Activated naive CD4-positive, alpha-beta T cell treated with anti-CD3 and anti-CD28 coated beads, Interleukin-2, amount 50 U/mL, for 72 hours (primary cell): ENCODE measurements at regions not wholly inside any gene's neighbourhood (a gene's known extent, or its start where the extent isn't known, plus 50 kb on each side); places are given as distances from the start of the nearest gene placed in this dataset.
"Not testable (repeated sequence)": the region's sequence is repeated elsewhere in the genome, so short reads cannot be mapped to it uniquely, and the experiment has no call there.

Experiments used
- ATAC-seq, 2 donors: fragments of 150-1000 bp; cut with Tn5 transposase; 2 replicates each; pipeline ENCODE4 v1.10.0; 2021; ENCODE audit warnings: mild to moderate bottlenecking in 2 of 2, moderate library complexity in 2 of 2
- DNase-seq, 2 donors: peaks; one replicate each; pipeline ENCODE4 v3.0.0; 2021 to 2022; ENCODE audit warnings: low spot score in 2 of 2
- H3K27ac Mint-ChIP-seq, 2 donors: one replicate each; pipeline ENCODE4 v1.8.0; 2022; ENCODE audit warnings: mild to moderate bottlenecking in 2 of 2, mixed read lengths in 2 of 2
- H3K36me3 Mint-ChIP-seq, 2 donors: one replicate each; pipeline ENCODE4 v1.8.0; 2022; ENCODE audit warnings: mixed read lengths in 2 of 2
- H3K9me3 Mint-ChIP-seq, 2 donors: one replicate each; pipeline ENCODE4 v1.8.0; 2022; ENCODE audit warnings: mixed read lengths in 2 of 2

DNA sequence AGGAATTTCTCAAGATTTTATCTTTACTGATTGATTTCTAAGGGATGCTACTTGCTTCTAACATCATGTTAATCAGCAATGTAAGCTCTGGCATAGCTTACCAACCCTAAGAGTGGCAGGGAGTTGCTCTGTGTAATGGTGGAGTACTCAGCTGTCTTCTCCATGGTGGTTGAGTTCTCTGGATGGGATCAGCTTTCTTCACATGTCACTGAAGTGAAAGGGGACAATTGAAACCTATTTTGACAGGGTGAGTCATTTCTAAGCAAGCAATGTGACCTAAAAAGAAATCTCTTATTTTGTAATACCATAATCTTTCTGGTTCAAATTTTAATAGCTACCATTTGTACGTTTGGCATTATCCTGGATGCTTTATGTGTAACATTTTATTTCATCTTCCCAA, 430.4 kb downstream of the GJA1 start:
- peaks cover 0 to 5% of the 10 kb centered on the region in 2 donors for H3K36me3 Mint-ChIP-seq
- no peak overlapping the region for H3K27ac Mint-ChIP-seq
- ATAC-seq (no peak), DNase-seq (no peak)
- peaks cover 6 to 10% of the 10 kb centered on the region in 2 donors for H3K9me3 Mint-ChIP-seq

DNA sequence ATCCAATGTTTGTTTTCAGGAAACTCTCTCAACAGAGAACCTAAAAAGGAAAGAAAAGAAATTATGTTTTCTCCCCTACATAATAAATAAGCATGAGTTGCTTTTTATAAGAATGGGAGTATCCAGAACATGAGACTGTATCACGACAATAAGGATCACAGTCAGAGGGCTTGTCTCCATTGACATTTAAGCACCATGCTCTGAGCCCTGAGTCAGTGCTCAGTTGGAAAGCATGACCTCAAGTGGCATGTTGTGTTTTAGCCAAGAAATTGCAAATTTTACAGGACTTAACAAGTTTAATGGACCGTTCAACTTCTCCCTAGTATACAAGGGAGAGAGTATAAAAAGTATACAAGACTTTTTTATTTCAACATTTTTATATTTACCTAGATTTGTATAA, 431.6 kb downstream of the GJA1 start:
- Mint-ChIP-seq H3K36me3 (peaks cover 0 to under 1% of the 10 kb centered on the region in 2 donors), H3K9me3 (peaks cover 5 to 10% of the 10 kb centered on the region in 2 donors), H3K27ac (no peak overlapping the region)
- DNase-seq: no peak
- ATAC-seq: no peak

DNA sequence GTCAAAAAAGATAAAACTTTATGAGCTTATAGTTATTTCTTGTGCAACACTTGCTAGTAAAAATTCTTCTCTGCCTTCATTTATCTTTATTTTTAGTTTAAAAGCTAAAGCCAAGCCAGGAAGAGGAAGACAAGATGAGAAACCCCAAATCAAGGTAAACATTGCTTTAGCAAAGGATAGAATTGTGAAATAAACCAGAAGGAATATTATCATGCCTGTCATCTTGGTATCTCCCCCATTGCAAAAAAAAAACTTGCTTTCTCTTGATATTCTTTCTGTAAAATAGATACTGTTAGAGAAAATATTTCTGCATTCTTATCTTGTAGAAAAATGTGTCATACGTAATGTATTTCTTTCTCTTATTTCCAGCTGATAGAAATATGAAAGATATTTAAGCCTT, 432.8 kb downstream of the GJA1 start:
- Mint-ChIP-seq H3K27ac (no peak overlapping the region), H3K36me3 (no peaks in the 10 kb centered on the region), H3K9me3 (peaks cover 5 to 10% of the 10 kb centered on the region in 2 donors)
- ATAC-seq (no peak), DNase-seq (no peak)

DNA sequence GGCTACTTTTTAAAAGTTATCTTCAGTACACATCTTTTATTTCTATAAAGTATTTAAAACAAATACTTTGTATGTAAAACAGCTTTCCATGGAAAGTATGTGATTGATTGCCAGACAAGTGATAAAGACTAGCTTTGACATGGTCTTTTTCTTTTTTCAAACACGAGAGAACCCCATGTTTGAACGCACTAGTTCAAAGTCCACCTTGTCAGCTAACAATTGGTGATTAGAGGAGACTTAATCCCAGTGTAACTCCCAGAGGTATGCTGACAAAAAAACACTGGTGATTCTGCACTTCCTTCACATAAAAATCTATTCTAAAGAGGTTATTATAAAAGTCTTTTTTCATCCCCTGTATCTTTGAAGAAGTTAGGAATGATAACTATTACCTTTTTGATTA, 438.1 kb downstream of the GJA1 start:
- Mint-ChIP-seq H3K9me3 (peaks cover 5 to 10% of the 10 kb centered on the region in 2 donors), H3K36me3 (no peaks in the 10 kb centered on the region), H3K27ac (no peak overlapping the region)
- DNase-seq (no peak), ATAC-seq (no peak)

DNA sequence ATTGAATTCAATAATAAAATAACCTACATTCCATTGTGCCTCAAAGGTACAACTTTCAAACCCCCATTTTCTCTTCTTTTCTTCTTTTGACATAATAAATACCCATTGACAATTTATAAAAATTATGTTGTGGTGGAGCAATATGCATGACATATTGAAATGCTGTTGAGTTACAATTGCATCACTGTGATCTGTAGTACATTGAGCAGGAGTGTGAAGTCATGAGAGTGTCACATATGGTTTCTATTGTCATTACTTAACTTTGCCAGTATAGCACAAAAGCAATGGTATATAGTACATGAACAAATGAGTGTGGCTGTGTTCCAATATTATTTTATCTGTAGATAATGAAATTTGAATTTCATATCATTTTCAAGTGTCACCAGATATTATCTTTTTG, 441.3 kb downstream of the GJA1 start:
- DNase-seq: no peak
- Mint-ChIP-seq H3K9me3 (no peaks in the 10 kb centered on the region), H3K36me3 (no peaks in the 10 kb centered on the region), H3K27ac (no peak overlapping the region)
- no peak for ATAC-seq

DNA sequence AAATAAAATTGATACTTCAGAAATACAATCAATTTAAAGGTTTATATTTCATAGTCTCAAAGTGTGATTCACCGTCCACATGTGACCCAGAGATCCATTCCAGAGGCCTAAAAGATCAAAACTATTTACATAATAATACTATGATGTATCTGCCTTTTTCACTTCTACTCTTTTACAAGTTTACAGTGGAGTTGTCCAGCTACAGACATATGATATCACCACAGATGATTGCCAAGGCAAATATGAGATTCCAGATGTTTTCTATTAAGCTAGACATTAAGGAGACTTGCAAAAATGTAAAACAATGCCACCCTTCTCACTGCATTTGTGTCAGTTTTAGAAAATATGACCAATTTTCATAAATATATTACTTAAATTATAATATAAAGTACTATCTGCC, 443.7 kb downstream of the GJA1 start:
- H3K36me3 Mint-ChIP-seq: no peaks in the 10 kb centered on the region
- DNase-seq (no peak), ATAC-seq (no peak)
- H3K27ac Mint-ChIP-seq: no peak overlapping the region
- H3K9me3 Mint-ChIP-seq: no peaks in the 10 kb centered on the region

DNA sequence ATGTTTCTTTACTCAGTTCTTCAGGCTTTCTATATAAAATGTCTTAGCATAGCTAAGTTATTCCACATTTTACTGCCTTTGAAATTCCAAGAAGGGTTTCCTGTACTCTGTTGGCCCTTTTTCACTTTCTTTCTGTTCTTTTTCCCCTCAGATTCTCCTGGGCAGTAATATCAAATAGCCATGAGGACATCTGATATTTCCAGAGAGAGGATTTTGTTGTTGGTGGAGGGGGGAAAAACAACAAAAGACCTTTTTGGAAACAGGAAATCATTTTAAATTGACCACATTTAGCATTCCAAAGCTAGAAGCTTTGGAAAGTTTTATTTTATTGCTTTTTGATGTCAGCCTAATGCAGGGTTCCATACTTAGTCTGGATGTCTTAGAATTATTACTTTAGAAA, 445.4 kb downstream of the GJA1 start:
- H3K36me3 Mint-ChIP-seq: no peaks in the 10 kb centered on the region
- H3K27ac Mint-ChIP-seq: no peak overlapping the region
- DNase-seq (no peak), ATAC-seq (no peak)
- H3K9me3 Mint-ChIP-seq: no peaks in the 10 kb centered on the region

DNA sequence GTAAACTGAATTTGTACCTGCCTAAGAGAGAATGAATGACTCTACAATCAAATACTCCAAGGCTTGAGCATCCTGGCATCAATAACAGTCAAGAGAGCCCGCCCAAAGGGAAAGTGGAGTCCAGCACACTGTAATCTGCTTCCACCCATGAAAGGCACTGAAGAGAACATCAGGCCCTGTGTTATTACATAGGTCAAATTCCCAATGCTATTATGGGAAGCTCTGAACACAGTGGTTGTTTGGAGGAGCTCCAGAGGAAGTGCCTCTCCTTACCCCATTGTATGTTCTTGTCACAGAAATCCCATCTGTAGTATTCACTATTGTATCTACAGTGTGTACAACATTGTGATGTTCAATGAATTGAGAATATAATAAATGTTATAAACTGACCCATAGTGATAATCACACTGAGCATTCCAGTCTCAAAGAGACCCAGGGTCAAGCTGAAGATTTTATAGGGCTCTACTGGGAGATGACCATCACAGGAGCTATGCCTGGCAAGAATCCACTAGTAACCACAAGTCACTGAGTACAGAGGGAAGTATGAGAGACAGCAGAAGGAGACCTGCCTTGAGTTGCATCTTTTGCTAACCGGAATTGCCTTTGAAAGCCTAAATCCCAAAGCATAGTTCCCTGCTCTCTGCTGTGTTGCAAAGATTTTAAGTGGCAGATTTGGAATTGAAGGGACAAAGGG, 446.7 kb downstream of the GJA1 start:
- no peak for DNase-seq
- no peaks in the 10 kb centered on the region for H3K36me3 Mint-ChIP-seq
- H3K27ac Mint-ChIP-seq: no peak overlapping the region
- H3K9me3 Mint-ChIP-seq: no peaks in the 10 kb centered on the region
- no peak for ATAC-seq

DNA sequence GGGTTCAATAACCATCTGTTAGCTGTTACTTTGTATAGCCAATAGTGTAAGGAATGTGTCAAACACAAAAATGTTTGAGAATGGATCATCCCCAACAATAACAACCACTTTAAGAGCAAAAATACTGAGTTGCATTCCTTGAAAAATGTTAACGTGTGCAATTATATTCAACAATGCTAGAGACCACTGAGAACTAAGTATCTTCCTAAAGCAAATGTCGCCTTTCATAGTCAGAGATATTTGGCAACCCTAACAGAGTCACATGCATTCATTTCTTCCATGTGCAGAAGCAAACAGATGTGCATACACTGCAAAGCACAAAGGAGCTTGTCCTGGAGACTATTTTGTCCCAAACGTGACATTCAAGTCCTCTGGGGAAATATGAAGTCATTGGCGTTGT, 448.6 kb downstream of the GJA1 start:
- Mint-ChIP-seq H3K9me3 (no peaks in the 10 kb centered on the region), H3K27ac (no peak overlapping the region), H3K36me3 (no peaks in the 10 kb centered on the region)
- DNase-seq: no peak
- no peak for ATAC-seq

DNA sequence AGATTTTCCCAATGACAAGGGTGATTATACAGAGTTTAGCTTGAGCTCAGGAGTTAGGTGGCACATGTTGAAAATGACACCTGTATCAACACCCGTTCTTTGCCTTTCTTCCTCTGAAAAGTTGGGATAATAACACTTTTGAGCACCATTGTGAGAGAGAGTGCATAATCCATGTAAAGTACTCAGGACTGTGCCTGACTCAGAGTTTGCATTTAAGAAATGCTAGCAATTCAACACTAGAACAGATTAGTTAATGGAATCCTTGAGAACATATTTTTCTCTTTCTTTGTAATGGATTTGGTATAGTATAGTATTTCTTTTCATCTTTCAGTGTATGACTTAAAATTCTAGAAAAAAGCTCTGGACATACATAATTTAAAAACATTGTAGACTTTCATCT, 449.2 kb downstream of the GJA1 start:
- ATAC-seq: no peak
- no peak overlapping the region for H3K27ac Mint-ChIP-seq
- no peaks in the 10 kb centered on the region for H3K9me3 Mint-ChIP-seq
- no peak for DNase-seq
- H3K36me3 Mint-ChIP-seq: no peaks in the 10 kb centered on the region

DNA sequence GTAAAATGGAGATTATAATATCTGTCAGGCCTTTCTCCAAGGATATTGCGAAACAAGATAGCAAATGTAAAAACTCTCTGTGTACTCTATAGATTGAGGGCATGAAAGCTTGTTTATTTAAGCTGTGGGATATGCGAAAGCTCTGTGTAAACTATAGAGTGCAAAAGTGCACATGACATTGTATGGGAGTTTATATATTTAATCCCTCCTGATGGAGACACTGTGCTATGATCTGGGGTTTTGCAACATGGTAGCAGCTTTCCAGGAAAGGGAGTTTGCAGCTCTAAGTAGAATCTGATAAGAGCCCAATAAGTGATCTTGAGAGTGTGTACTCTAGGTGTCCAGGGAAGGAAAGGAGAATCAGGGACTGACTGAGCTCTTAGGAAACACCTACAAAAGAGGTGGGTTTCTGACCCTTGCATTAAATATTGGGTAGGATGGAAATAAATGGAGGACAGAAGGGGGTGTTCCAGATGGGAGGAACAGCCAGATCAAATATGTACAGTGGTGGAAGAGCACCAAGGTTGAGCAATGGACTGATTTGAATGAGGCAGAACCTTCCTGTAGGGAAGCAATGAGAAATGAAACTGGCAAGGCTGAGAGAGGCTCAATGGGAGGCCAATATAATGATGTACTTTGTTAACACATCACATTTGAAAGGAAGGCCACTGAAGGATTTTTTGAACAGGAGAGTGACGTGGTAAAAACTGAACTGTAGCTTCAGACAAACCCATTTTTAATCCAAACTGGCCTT, 450.1 kb downstream of the GJA1 start:
- H3K27ac Mint-ChIP-seq: peak overlapping the region in 1 of 2 donors; percentile 15

DNA sequence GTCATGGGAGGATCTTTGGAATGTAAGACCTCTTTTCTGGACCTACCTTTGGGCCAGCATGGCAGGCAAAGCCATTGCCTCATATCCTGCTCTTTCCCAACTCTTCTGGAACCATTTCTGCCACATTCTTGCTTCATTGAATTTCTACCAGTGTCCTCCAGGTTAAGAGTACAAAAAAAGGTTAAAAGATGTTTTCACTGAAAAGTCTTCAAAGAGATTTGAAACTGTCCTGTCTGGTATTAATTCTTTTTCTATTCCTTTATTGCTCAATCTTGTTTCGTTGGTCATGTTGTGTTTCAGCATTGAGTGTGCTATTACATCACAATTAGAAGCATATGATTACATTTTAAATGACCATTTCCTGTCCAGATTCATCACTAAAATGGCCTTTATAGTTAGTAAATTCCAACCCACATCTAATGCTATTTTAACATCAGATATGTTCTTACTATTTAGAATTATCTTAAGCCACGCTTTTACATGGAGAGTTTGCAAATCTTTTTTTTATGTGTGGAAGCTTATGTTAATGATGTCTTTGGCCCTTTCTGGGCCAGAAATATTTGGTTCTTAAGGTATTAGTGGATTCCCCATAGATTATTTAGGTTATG, 450.9 kb downstream of the GJA1 start:
- DNase-seq: no peak
- Mint-ChIP-seq H3K9me3 (no peaks in the 10 kb centered on the region), H3K27ac (no peak overlapping the region), H3K36me3 (no peaks in the 10 kb centered on the region)
- no peak for ATAC-seq

More for the DNA sequence above, 450.1 kb downstream of the GJA1 start:
- Mint-ChIP-seq H3K36me3 (no peaks in the 10 kb centered on the region), H3K9me3 (no peaks in the 10 kb centered on the region)
- no peak for DNase-seq
- ATAC-seq: no peak

DNA sequence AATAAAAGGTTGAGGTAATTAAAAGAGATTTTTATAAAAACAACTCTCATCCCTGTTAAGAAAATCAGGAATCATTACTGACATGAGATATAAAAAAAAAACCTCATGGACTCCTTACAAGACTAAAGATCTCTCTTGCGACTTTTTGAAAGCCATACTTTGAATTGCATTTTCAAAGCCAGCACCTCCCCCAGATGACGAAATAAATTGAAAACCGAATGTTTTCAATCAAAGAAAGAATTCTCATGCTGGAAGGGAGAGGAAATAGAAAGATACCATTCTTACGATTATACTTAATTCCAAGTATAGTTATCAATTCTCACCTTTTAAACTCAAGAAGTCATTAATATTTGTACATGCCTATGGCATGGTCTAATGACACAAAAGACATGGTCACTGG, 452.3 kb downstream of the GJA1 start:
- DNase-seq (no peak), ATAC-seq (no peak)
- H3K36me3 Mint-ChIP-seq: no peaks in the 10 kb centered on the region
- H3K27ac Mint-ChIP-seq: no peak overlapping the region
- H3K9me3 Mint-ChIP-seq: no peaks in the 10 kb centered on the region

DNA sequence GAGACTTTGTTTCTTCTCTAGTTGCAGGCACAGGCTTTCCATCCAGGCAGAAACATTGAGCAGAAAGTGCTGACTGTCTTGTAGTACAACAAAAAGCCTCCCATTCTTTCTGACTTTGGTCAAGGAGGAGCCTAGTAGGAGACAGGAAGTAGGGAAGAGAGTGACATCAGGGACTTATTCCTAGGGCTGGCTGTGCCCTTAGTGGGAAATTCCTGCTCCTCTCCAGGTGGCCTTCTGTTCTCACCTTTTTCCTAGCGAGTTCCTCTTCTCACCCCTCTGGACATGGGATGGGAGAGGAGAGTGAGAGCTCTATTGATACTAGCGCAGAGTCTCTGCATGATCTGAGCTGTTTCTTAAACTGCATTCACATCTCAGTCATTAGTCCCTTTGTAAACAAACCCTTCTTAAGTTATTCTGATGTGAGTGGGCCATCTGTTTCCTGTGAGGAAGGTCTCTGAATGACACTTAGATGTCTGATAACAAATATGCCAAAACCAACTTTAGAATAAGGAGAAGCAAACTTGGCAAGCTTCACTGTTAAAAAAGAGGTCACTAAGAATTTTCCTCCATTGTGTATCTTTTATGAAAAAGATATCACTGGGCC, 455.0 kb downstream of the GJA1 start:
- H3K27ac Mint-ChIP-seq: no peak overlapping the region
- no peaks in the 10 kb centered on the region for H3K36me3 Mint-ChIP-seq
- ATAC-seq: no peak
- no peaks in the 10 kb centered on the region for H3K9me3 Mint-ChIP-seq
- DNase-seq: no peak

DNA sequence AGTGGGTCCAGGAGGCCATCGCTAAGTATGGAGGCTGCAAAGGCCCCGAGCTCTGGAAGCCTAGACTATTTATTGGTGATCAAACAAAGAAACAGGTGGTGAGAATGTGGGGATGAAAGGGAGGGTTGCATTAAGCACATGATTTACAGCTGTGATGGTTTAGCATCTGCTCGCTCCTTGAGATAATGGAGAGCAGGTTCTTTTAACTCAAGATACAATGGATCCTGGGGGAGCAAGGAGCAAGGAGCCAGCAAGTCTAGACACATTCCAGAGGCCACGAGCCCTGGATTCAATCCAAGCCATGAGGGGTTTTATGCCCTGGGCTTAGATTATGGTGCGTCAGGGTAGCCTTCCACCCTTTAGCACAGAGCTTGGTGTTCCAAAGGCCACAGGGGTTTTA, 460.3 kb downstream of the GJA1 start:
- not testable (repeated sequence) for H3K9me3 Mint-ChIP-seq, DNase-seq, H3K36me3 Mint-ChIP-seq, H3K27ac Mint-ChIP-seq, ATAC-seq

DNA sequence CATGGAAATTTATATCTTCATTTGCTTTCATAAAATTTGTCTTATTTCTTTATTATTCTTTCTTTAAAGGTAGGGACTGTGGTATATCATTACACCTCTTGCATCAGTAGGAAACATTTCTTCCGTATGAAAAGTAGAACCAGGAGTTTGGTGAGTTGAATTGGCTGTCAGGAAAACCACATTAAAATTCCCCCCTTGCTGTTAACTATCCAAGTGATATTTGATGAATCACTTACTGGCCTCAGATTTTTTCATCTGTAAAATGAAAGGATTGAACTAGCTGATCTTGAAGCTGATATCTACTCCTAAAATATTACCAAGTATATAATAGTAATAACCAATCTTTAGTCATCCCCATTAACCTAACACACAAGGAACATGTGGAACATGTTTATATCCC, 460.9 kb downstream of the GJA1 start:
- DNase-seq (no peak), ATAC-seq (no peak)
- H3K27ac Mint-ChIP-seq: no peak overlapping the region
- no peaks in the 10 kb centered on the region for H3K9me3 Mint-ChIP-seq
- no peaks in the 10 kb centered on the region for H3K36me3 Mint-ChIP-seq

DNA sequence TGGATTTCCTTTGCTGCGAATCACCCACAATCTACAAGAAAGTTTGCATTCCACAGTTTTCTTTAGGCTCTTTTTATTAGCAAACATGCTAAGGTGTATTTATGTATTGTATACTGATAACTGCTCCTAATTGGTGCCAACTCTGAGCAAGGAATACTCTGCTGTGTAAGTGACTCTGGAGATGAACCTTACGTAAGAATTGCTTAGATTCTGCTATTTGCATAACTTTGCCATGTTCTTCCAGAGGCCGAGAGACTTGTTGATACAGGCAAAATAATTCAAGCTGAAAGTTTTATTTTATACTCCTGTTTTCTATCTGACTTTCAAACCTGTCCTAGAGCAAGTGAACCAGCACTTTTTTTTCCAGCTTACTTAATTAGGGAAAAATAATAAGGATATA, 461.3 kb downstream of the GJA1 start:
- no peaks in the 10 kb centered on the region for H3K9me3 Mint-ChIP-seq
- no peaks in the 10 kb centered on the region for H3K36me3 Mint-ChIP-seq
- H3K27ac Mint-ChIP-seq: no peak overlapping the region
- DNase-seq (no peak), ATAC-seq (no peak)
